ENCODE measurements at regions not wholly inside any gene's neighbourhood (a gene's known extent, or its start where the extent isn't known, plus 50 kb on each side); places are given as distances from the start of the nearest gene placed in this dataset.

DNA sequence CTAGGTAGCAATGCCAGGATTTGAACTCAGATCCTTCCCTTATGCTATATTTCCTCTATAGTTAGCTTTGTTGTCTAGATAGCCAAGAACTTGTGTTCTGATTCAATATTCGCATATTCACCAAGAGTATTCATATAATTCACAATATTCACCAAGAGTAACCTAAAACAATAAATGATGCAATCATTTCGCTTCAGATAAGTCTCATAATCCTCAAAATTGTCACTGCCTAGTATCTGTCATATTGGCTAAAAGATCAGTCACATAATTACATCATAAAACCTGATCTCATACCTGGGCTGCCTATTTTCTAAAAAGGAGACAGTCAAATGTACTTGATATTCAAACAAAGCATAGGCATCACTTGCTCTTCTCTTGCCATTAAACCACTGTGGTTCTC is 199.7 kb upstream of the CPEB2 start:
- H2BK15ac ChIP-seq (ENCODE audit: low read length) = no peak overlapping the region
- H3K27me3 ChIP-seq (replicated peaks in 1 of 4; ENCODE audit: control insufficient read depth in 3 of 4, extremely low read depth in 1 of 4, insufficient read depth in 3 of 4, low read length in 3 of 4) = no peaks in the 10 kb centered on the region
- no peak overlapping the region for H3K23ac ChIP-seq (ENCODE audit: insufficient read length)
- WGBS, 2 experiments (ENCODE audit: extremely low coverage in 1 of 2, insufficient coverage in 1 of 2, insufficient read length in 1 of 2, insufficient replicate concordance in 2 of 2, low coverage in 1 of 2, low lambda C conversion rate in 2 of 2, missing lambda C conversion rate in 1 of 2) = 95% methylated on average over 2 of the region's 2 CpGs; no CpG with 5 or more reads in 1 of the 2 experiments
- H3K4me3 ChIP-seq (ENCODE audit: extremely low read depth in 1 of 4, insufficient read depth in 2 of 4, low read depth in 3 of 4, low read length in 4 of 4) = no peak overlapping the region
- no peak overlapping the region for H2BK5ac ChIP-seq (ENCODE audit: low read depth, low read length)
- ChIA-PET POLR2A (ENCODE audit: partially characterized antibody) (no interaction called here), CTCF (ENCODE audit: partially characterized antibody) (interaction anchor here (1.8 kb wide), 1 partner anchor 15 kb away, joined by 8 read pairs; no protein-coding TSS in a partner anchor)
- H3K56ac ChIP-seq (replicated peaks; ENCODE audit: insufficient read length, low read depth, low read length) = no peak overlapping the region
- no peak overlapping the region; a peak in 1 of 7 replicates for H3K9ac ChIP-seq (replicated peaks in 1 of 4; ENCODE audit: extremely low read depth in 1 of 4, low read depth in 3 of 4, low read length in 3 of 4)
- no peak overlapping the region for H2BK20ac ChIP-seq (ENCODE audit: low read length)
- DNase-seq (ENCODE audit: low read depth in 1 of 2, low spot score in 2 of 2) = no peak
- no peaks in the 10 kb centered on the region for H3K79me2 ChIP-seq (ENCODE audit: control insufficient read depth in 1 of 2, insufficient read depth in 2 of 2, low read length in 2 of 2)
- H4K8ac ChIP-seq (ENCODE audit: extremely low read depth, insufficient read depth, low read length) = no peak overlapping the region
- no peak overlapping the region for H4K5ac ChIP-seq (ENCODE audit: insufficient read length, low read depth, low read length)
- no peak overlapping the region for H2AFZ ChIP-seq (ENCODE audit: low read length)
- no peaks in the 10 kb centered on the region for H3K4me1 ChIP-seq (replicated peaks in 1 of 4; ENCODE audit: control insufficient read depth in 3 of 4, insufficient read depth in 4 of 4, low read length in 3 of 4)
- no peak overlapping the region for H2BK12ac ChIP-seq (ENCODE audit: low read depth, low read length)
- H2BK120ac ChIP-seq (replicated peaks; ENCODE audit: low read depth, low read length) = no peak overlapping the region
- H4K20me1 ChIP-seq (replicated peaks in 1 of 2; ENCODE audit: control insufficient read depth in 1 of 2, insufficient read depth in 2 of 2, low read length in 2 of 2) = no peaks in the 10 kb centered on the region
- no peak overlapping the region for H2AK5ac ChIP-seq (ENCODE audit: low read depth, low read length)
- H3K9me3 ChIP-seq (ENCODE audit: insufficient read depth in 2 of 2, low read depth in 1 of 2, low read length in 1 of 2) = peaks cover 8 to 9% of the 10 kb centered on the region in 2 experiments
- H3K18ac ChIP-seq (ENCODE audit: extremely low read depth, low read length) = no peak overlapping the region
- no peak for TF ChIP-seq TCF12 (IDR thresholded peaks at IDR 0.05; ENCODE audit: low read depth, low read length)
- no peak for FAIRE-seq
- H3K79me1 ChIP-seq (ENCODE audit: low read depth, low read length) = no peaks in the 10 kb centered on the region
- H3K4ac ChIP-seq (replicated peaks; ENCODE audit: insufficient read length, low read depth, low read length) = no peak overlapping the region
- H3K36me3 ChIP-seq (ENCODE audit: control insufficient read depth in 2 of 4, insufficient read depth in 4 of 4, low read length in 3 of 4) = no peaks in the 10 kb centered on the region
- H4K91ac ChIP-seq (replicated peaks; ENCODE audit: insufficient read length, low read length) = no peak overlapping the region
- H3K27ac ChIP-seq (ENCODE audit: low read depth, low read length) = no peak overlapping the region
- H3K14ac ChIP-seq (ENCODE audit: insufficient read length) = no peak overlapping the region
- H3K4me2 ChIP-seq (ENCODE audit: insufficient read depth in 1 of 2, low read depth in 2 of 2, low read length in 2 of 2) = no peak overlapping the region
- H3K23me2 ChIP-seq (ENCODE audit: low read depth, low read length) = no peaks in the 10 kb centered on the region

Measured in H1 (cell line).